ENCODE measurements at regions not wholly inside any gene's neighbourhood (a gene's known extent, or its start where the extent isn't known, plus 50 kb on each side); places are given as distances from the start of the nearest gene placed in this dataset.

DNA sequence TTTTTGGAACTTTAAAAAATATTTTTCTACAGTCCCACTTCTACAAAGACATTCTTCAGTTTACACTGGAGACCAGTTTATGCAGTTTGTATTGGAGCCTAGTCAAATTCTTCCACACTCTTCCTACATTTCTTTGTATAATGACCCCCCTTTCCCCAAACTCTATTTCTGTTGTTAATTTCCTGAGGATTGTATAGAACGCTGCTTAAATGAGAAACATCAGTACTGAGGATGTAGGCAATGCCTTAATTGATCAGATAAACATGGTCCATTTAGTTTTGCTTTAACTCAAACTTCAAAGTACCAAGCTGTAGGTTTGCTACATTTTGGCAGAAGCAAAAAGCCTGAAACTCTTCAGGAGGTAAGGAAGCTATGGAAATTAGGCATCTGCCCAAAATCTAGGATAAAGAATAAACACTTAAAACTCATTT, 155.5 kb downstream of the SLC7A11 start:
- H3K4me3 Mint-ChIP-seq (ENCODE audit: unreplicated experiment): no peak overlapping the region
- peak overlapping the region; percentile 78 for H3K27ac Mint-ChIP-seq (ENCODE audit: unreplicated experiment)
- DNase-seq (ENCODE audit: low spot score): no peak
- no peaks in the 10 kb centered on the region for H3K9me3 Mint-ChIP-seq (ENCODE audit: unreplicated experiment)
- H3K36me3 Mint-ChIP-seq (ENCODE audit: low read depth, unreplicated experiment): no peaks in the 10 kb centered on the region
- peaks cover 2% of the 10 kb centered on the region for H3K27me3 Mint-ChIP-seq (ENCODE audit: unreplicated experiment)
- TF ChIP-seq, protein P1, sequence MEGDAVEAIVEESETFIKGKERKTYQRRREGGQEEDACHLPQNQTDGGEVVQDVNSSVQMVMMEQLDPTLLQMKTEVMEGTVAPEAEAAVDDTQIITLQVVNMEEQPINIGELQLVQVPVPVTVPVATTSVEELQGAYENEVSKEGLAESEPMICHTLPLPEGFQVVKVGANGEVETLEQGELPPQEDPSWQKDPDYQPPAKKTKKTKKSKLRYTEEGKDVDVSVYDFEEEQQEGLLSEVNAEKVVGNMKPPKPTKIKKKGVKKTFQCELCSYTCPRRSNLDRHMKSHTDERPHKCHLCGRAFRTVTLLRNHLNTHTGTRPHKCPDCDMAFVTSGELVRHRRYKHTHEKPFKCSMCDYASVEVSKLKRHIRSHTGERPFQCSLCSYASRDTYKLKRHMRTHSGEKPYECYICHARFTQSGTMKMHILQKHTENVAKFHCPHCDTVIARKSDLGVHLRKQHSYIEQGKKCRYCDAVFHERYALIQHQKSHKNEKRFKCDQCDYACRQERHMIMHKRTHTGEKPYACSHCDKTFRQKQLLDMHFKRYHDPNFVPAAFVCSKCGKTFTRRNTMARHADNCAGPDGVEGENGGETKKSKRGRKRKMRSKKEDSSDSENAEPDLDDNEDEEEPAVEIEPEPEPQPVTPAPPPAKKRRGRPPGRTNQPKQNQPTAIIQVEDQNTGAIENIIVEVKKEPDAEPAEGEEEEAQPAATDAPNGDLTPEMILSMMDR (IDR thresholded peaks at IDR 0.05; ENCODE audit: unreplicated experiment): no peak
- H3K4me1 Mint-ChIP-seq (ENCODE audit: unreplicated experiment): peaks cover 24% of the 10 kb centered on the region

- no peak overlapping the region for H3K4me3 Mint-ChIP-seq (ENCODE audit: unreplicated experiment)
These were observed 156.3 kb downstream of the SLC7A11 start for GRCh38 chr4:138085736-138086305.

DNA sequence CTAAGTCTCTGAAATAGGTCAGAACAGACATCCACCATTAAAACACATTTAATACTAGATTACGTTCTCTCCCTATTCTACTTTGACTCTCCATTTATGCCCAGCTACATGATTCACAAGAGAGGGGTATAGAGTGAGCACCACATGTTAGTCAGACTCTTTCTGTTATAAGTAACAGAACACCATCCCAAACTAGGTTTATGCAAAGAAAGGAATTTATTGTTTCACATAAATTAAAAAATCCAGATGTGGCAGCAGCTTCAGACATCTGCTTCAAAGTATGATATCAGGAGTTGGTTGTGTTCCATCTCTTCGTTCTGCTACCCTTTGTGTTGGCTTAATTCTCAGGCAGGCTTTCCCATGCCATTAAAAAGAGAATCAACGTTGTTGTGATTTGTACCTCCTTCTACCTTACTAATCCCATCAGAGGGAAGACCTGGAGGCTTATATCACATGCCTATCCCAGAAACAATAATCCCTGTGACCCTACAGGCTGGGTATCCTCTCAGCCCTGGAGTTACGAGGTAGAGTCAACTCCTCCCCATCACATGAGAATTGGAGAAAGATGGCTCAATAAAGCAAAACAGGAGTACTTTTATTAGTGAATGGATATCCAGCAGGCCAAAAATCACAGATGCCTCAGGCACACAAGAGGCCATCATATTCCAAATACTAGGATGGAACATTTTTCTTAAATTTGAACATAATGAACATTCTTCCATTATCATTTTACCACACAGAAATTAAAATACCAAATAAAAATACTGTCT, 163.2 kb downstream of the SLC7A11 start:
- no peaks in the 10 kb centered on the region for H3K36me3 Mint-ChIP-seq (ENCODE audit: low read depth, unreplicated experiment)
- no peak for DNase-seq (ENCODE audit: low spot score)
- H3K27me3 Mint-ChIP-seq (ENCODE audit: unreplicated experiment): no peaks in the 10 kb centered on the region
- H3K9me3 Mint-ChIP-seq (ENCODE audit: unreplicated experiment): no peaks in the 10 kb centered on the region
- H3K27ac Mint-ChIP-seq (ENCODE audit: unreplicated experiment): no peak overlapping the region
- H3K4me1 Mint-ChIP-seq (ENCODE audit: unreplicated experiment): no peaks in the 10 kb centered on the region
- TF ChIP-seq, protein P1 (IDR thresholded peaks at IDR 0.05; ENCODE audit: unreplicated experiment): no peak
- no peak overlapping the region for H3K4me3 Mint-ChIP-seq (ENCODE audit: unreplicated experiment)

More at GRCh38 chr4:138085736-138086305, 156.3 kb downstream of the SLC7A11 start:
- H3K27me3 Mint-ChIP-seq (ENCODE audit: unreplicated experiment): peaks cover 2% of the 10 kb centered on the region
- DNase-seq (ENCODE audit: low spot score): no peak
- no peaks in the 10 kb centered on the region for H3K36me3 Mint-ChIP-seq (ENCODE audit: low read depth, unreplicated experiment)
- H3K4me1 Mint-ChIP-seq (ENCODE audit: unreplicated experiment): peaks cover 24% of the 10 kb centered on the region
- H3K9me3 Mint-ChIP-seq (ENCODE audit: unreplicated experiment): no peaks in the 10 kb centered on the region
- H3K27ac Mint-ChIP-seq (ENCODE audit: unreplicated experiment): peak overlapping the region; percentile 94
- TF ChIP-seq, protein P1 (IDR thresholded peaks at IDR 0.05; ENCODE audit: unreplicated experiment): no peak

DNA sequence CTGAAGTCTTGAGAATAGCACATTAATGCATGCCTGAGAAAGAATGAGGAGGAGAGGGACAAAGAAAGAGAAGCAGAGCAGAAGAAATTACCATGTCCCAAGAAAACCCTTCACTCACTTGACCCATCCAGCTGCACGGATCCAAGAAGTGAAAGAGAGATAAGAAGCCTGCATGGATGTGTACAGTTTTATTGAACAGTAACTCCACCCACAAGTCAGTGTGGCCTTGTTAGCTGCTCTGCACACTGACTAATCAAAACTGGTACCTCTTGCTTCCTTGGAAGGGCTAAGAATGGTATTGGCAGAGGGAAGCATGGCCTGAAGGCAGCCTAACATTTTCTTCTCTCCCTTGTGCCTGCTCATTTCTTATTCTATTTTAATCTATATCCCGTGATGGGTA, 163.9 kb downstream of the SLC7A11 start:
- no peak overlapping the region for H3K27ac Mint-ChIP-seq (ENCODE audit: unreplicated experiment)

More for the DNA sequence above, 163.9 kb downstream of the SLC7A11 start:
- Mint-ChIP-seq H3K27me3 (ENCODE audit: unreplicated experiment) (no peaks in the 10 kb centered on the region), H3K36me3 (ENCODE audit: low read depth, unreplicated experiment) (no peaks in the 10 kb centered on the region), H3K9me3 (ENCODE audit: unreplicated experiment) (no peaks in the 10 kb centered on the region), H3K4me1 (ENCODE audit: unreplicated experiment) (no peaks in the 10 kb centered on the region), H3K4me3 (ENCODE audit: unreplicated experiment) (no peak overlapping the region)
- TF ChIP-seq, protein P1 (IDR thresholded peaks at IDR 0.05; ENCODE audit: unreplicated experiment): no peak
- DNase-seq (ENCODE audit: low spot score): no peak
